ENCODE measurements at regions not wholly inside any gene's neighbourhood (a gene's known extent, or its start where the extent isn't known, plus 50 kb on each side); places are given as distances from the start of the nearest gene placed in this dataset.

DNA sequence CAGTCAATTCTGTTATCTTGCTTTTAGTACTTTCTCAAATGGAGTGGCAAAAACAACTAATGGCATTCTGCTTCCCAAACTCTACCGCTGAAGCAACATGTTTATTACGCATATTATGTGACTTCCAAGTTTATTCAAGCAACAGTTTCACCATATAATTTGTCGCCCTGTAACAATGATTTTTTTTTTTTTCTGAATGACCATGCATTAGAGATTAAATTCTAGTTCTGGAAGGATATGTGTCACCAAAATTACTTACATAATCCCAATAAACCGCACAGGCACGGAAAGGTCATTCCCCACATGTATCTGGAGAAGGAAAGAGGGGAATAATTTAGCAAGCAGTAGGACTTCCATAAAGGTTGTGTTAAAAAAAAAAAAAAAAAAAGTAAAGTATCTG lies 691.8 kb downstream of the DNAH5 start:
- H3K27me3 ChIP-seq (ENCODE audit: insufficient read depth, low read length), result no peaks in the 10 kb centered on the region
- TF ChIP-seq SIN3A (IDR thresholded peaks at IDR 0.05; ENCODE audit: low read depth) (no peak), YY1 (IDR thresholded peaks at IDR 0.05; ENCODE audit: extremely low read depth, insufficient replicate concordance, low read depth, low read length) (no peak), ELF1 (IDR thresholded peaks at IDR 0.05; ENCODE audit: borderline replicate concordance, low read depth) (no peak), EZH2phosphoT487 (IDR thresholded peaks at IDR 0.05; ENCODE audit: borderline replicate concordance) (no peak), SRF (IDR thresholded peaks at IDR 0.05; ENCODE audit: low read depth) (no peak), ATF3 (IDR thresholded peaks at IDR 0.05) (no peak), CBX3 (IDR thresholded peaks at IDR 0.05; ENCODE audit: low read depth) (no peak), EZH2 (IDR thresholded peaks at IDR 0.05) (no peak), ZFX (IDR thresholded peaks at IDR 0.05) (no peak), MAX (IDR thresholded peaks at IDR 0.05) (no peak), SP1 (IDR thresholded peaks at IDR 0.05; ENCODE audit: low read depth) (no peak), EGR1 (IDR thresholded peaks at IDR 0.05; ENCODE audit: low read depth) (no peak), JUND (IDR thresholded peaks at IDR 0.05) (no peak), POLR2A (IDR thresholded peaks at IDR 0.05; ENCODE audit: borderline replicate concordance, extremely low read depth, insufficient read depth, insufficient read length) (no peak), TCF7L2 (IDR thresholded peaks at IDR 0.05; ENCODE audit: borderline replicate concordance, extremely low read depth, insufficient read depth, insufficient read length) (no peak), RAD21 (IDR thresholded peaks at IDR 0.05; ENCODE audit: low read depth) (no peak), FOSL1 (IDR thresholded peaks at IDR 0.05; ENCODE audit: low read depth) (no peak), ZBTB33 (IDR thresholded peaks at IDR 0.05; ENCODE audit: extremely low read depth, insufficient replicate concordance, low read length) (no peak)
- TF ChIP-seq, protein P1, sequence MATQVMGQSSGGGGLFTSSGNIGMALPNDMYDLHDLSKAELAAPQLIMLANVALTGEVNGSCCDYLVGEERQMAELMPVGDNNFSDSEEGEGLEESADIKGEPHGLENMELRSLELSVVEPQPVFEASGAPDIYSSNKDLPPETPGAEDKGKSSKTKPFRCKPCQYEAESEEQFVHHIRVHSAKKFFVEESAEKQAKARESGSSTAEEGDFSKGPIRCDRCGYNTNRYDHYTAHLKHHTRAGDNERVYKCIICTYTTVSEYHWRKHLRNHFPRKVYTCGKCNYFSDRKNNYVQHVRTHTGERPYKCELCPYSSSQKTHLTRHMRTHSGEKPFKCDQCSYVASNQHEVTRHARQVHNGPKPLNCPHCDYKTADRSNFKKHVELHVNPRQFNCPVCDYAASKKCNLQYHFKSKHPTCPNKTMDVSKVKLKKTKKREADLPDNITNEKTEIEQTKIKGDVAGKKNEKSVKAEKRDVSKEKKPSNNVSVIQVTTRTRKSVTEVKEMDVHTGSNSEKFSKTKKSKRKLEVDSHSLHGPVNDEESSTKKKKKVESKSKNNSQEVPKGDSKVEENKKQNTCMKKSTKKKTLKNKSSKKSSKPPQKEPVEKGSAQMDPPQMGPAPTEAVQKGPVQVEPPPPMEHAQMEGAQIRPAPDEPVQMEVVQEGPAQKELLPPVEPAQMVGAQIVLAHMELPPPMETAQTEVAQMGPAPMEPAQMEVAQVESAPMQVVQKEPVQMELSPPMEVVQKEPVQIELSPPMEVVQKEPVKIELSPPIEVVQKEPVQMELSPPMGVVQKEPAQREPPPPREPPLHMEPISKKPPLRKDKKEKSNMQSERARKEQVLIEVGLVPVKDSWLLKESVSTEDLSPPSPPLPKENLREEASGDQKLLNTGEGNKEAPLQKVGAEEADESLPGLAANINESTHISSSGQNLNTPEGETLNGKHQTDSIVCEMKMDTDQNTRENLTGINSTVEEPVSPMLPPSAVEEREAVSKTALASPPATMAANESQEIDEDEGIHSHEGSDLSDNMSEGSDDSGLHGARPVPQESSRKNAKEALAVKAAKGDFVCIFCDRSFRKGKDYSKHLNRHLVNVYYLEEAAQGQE (IDR thresholded peaks at IDR 0.05; ENCODE audit: low read depth), result no peak
- ChIA-PET RAD21 (ENCODE audit: low non-redundant PET in 1 of 2, low total read pairs in 2 of 2, uncharacterized antibody in 2 of 2, unreplicated experiment in 2 of 2) (no interaction called here), POLR2A (no interaction called here), CTCF (no interaction called here)
- no peak overlapping the region for H3K4me3 ChIP-seq (replicated peaks in 1 of 2; ENCODE audit: low read depth in 1 of 2, low read length in 2 of 2)
- ATAC-seq (no peak), DNase-seq (ENCODE audit: low read depth, low spot score) (no peak)
- no peaks in the 10 kb centered on the region for H3K9me2 ChIP-seq (ENCODE audit: insufficient read depth)
- no peak overlapping the region for H2AFZ ChIP-seq (ENCODE audit: low read depth, low read length, poor library complexity, severe bottlenecking)
- H3K9me3 ChIP-seq (ENCODE audit: control insufficient read depth in 1 of 2, insufficient read depth in 1 of 2, low read depth in 1 of 2, low read length in 2 of 2), result peaks cover 8 to 19% of the 10 kb centered on the region in 2 experiments; a peak in 2 of 4 replicates
- H3K4me1 ChIP-seq (ENCODE audit: control insufficient read depth in 1 of 2, insufficient read depth in 2 of 2, low read length in 2 of 2), result no peaks in the 10 kb centered on the region
- H3K79me2 ChIP-seq (ENCODE audit: insufficient read depth, low read length), result no peaks in the 10 kb centered on the region
- no TSS peak for BruUV-seq (replicated peaks)
- H3K27ac ChIP-seq (ENCODE audit: low read depth, low read length), result no peak overlapping the region
- H3K9ac ChIP-seq (ENCODE audit: low read length), result no peak overlapping the region
- intact Hi-C loops (cut with micrococcal nuclease), result no loop called here
- H3K36me3 ChIP-seq (ENCODE audit: control insufficient read depth in 1 of 2, insufficient read depth in 2 of 2, low read length in 2 of 2), result no peaks in the 10 kb centered on the region
- no peak overlapping the region for H3K4me2 ChIP-seq (ENCODE audit: low read length)
- H4K20me1 ChIP-seq (ENCODE audit: insufficient read depth), result no peaks in the 10 kb centered on the region

All from HCT116 (cell line).